Stimulated activated naive CD4-positive, alpha-beta T cell treated with Interleukin-2 at 50 U/mL for 16 hours (primary cell): ENCODE measurements at regions not wholly inside any gene's neighbourhood (a gene's known extent, or its start where the extent isn't known, plus 50 kb on each side); places are given as distances from the start of the nearest gene placed in this dataset.
"Not testable (repeated sequence)": the region's sequence is repeated elsewhere in the genome, so short reads cannot be mapped to it uniquely, and the experiment has no call there.

Experiments
- DNase-seq: peaks from one replicate; lab custom pipeline; 2025; lab: John Stamatoyannopoulos, UW

GRCh38 chr5:152456815-152457443 is 51.9 kb upstream of the NMUR2 start:
- DNase-seq: no peak

- DNase-seq: no peak
These were observed 57.1 kb upstream of the NMUR2 start for GRCh38 chr5:152462021-152462721.

GRCh38 chr5:152464048-152464447 is 59.0 kb upstream of the NMUR2 start:
- no peak for DNase-seq

GRCh38 chr5:152465140-152465539 is 60.1 kb upstream of the NMUR2 start:
- DNase-seq: no peak

GRCh38 chr5:152466085-152466745 is 61.1 kb upstream of the NMUR2 start:
- no peak for DNase-seq

- no peak for DNase-seq
These were observed 65.1 kb upstream of the NMUR2 start for GRCh38 chr5:152470167-152470566.

GRCh38 chr5:152472083-152472482 is 67.0 kb upstream of the NMUR2 start:
- no peak for DNase-seq

GRCh38 chr5:152474961-152475360 is 69.9 kb upstream of the NMUR2 start:
- no peak for DNase-seq

GRCh38 chr5:152477536-152477935 is 72.5 kb upstream of the NMUR2 start:
- no peak for DNase-seq

- DNase-seq: not testable (repeated sequence)
These were observed 74.8 kb upstream of the NMUR2 start for GRCh38 chr5:152479866-152480265.

GRCh38 chr5:152480677-152481076 is 75.6 kb upstream of the NMUR2 start:
- DNase-seq: not testable (repeated sequence)

- no peak for DNase-seq
These were observed 82.1 kb upstream of the NMUR2 start for GRCh38 chr5:152487130-152487529.

- DNase-seq: no peak
These were observed 83.8 kb upstream of the NMUR2 start for GRCh38 chr5:152488869-152489268.

GRCh38 chr5:152499814-152500535 is 94.9 kb upstream of the NMUR2 start:
- DNase-seq: no peak

- no peak for DNase-seq
These were observed 96.2 kb upstream of the NMUR2 start for GRCh38 chr5:152501294-152501693.

GRCh38 chr5:152503206-152503605 is 98.1 kb upstream of the NMUR2 start:
- DNase-seq: no peak

- DNase-seq: no peak
These were observed 100.5 kb upstream of the NMUR2 start for GRCh38 chr5:152505442-152506042.

GRCh38 chr5:152511120-152511519 is 106.0 kb upstream of the NMUR2 start:
- no peak for DNase-seq

GRCh38 chr5:152511531-152512132 is 106.6 kb upstream of the NMUR2 start:
- no peak for DNase-seq

GRCh38 chr5:152514827-152515397 is 109.8 kb upstream of the NMUR2 start:
- no peak for DNase-seq

- DNase-seq: no peak
These were observed 118.9 kb upstream of the NMUR2 start for GRCh38 chr5:152523964-152524363.
